Spleen (tissue), 11 donors: ENCODE measurements at regions not wholly inside any gene's neighbourhood (a gene's known extent, or its start where the extent isn't known, plus 50 kb on each side); places are given as distances from the start of the nearest gene placed in this dataset.

Experiments used
- DNase-seq: peaks from one replicate; pipeline ENCODE4 v3.0.0-alpha.2; 2020
- H3K27ac ChIP-seq, 8 donors: fragments of 200-600 bp; sonication (generic) in 7 of 8; 1 replicate in 4 of 8; 2 replicates in 4 of 8; pipeline versions ENCODE4 v1.5.0 to v1.8.0; 2016 to 2021; ENCODE audit warnings: inconsistent platforms in 4 of 8, mild to moderate bottlenecking in 4 of 8, moderate library complexity in 1 of 8
- H3K27me3 ChIP-seq, 7 donors: fragments of 200-600 bp; sonication (generic) in 6 of 7; replicated peaks in 1 of 7; 1 replicate in 4 of 7; 2 replicates in 3 of 7; pipeline versions ENCODE4 v1.5.0 to v1.8.0; 2016 to 2021; ENCODE audit warnings: inconsistent platforms in 3 of 7, mild to moderate bottlenecking in 1 of 7
- H3K36me3 ChIP-seq, 6 donors: fragments of 200-600 bp; sonication (generic) in 5 of 6; 1 replicate in 4 of 6; 2 replicates in 2 of 6; pipeline versions ENCODE4 v1.5.0 to v1.8.0; 2016 to 2021; ENCODE audit warnings: inconsistent platforms in 2 of 6
- H3K4me1 ChIP-seq, 6 donors: fragments of 200-600 bp; sonication (generic) in 5 of 6; 1 replicate in 3 of 6; 2 replicates in 3 of 6; pipeline versions ENCODE4 v1.5.0 to v1.8.0; 2016 to 2021; ENCODE audit warnings: inconsistent platforms in 3 of 6
- H3K4me3 ChIP-seq, 8 donors: fragments of 200-600 bp; sonication (generic) in 7 of 8; 1 replicate in 4 of 8; 2 replicates in 4 of 8; pipeline versions ENCODE4 v1.5.0 to v1.8.0; 2016 to 2021; ENCODE audit warnings: inconsistent platforms in 4 of 8, mild to moderate bottlenecking in 4 of 8, moderate library complexity in 2 of 8
- H3K9me3 ChIP-seq, 8 donors: fragments of 200-600 bp; sonication (generic) in 7 of 8; 1 replicate in 4 of 8; 2 replicates in 4 of 8; pipeline versions ENCODE4 v1.5.0 to v1.8.0; 2016 to 2021; ENCODE audit warnings: inconsistent platforms in 4 of 8
- POLR2A ChIP-seq, 3 donors: fragments of 450-650 bp; IDR thresholded peaks; one replicate each; pipeline ENCODE4 v1.5.1; 2017; ENCODE audit warnings: antibody characterized with exemption in 3 of 3, mild to moderate bottlenecking in 1 of 3
- POLR2AphosphoS5 ChIP-seq, 3 donors: sonication (generic); formaldehyde crosslinking; IDR thresholded peaks; one replicate each; pipeline ENCODE4 v1.5.1; 2017; ENCODE audit warnings: antibody characterized with exemption in 3 of 3
- WGBS, 5 donors: extraction: QIAGEN DNeasy Blood & Tissue Kit in 3 of 5; methylation state at CpG; one replicate each; pipeline versions ENCODE4 v1.1.5 to v1.1.7; 2013 to 2018; 5-methylcytosine and 5-hydroxymethylcytosine counted together
- intact Hi-C: fragments of 100-400 bp; cut with DNase I; formaldehyde crosslinking; loops from one replicate; pipeline ENCODE4 v1.15.0; 2023; ENCODE audit warnings: low total_unique reads
- TF ChIP-seq, protein P1 (sequence below), 11 experiments: fragments of 200-600 bp in 7 of 11; fragments of 450-650 bp in 4 of 11; sonication (generic) in 4 of 11; IDR thresholded peaks in 8 of 11; conservative IDR thresholded peaks in 3 of 11; 1 replicate in 7 of 11; 2 replicates in 4 of 11; pipeline versions ENCODE4 v1.4.0 to v1.8.0; 2016 to 2021; ENCODE audit warnings: antibody characterized with exemption in 11 of 11, inconsistent platforms in 4 of 11, mild to moderate bottlenecking in 1 of 11
- donor health status: healthy with polysubstance abuse.
- donor health status: DM: no; HTN: no; CAD: no; lungs with moderate emphysema.
- donor health status: DM: no; HTN: no; CAD: no.
- donor health status: Bipolar disorder and iron deficiency.
- donor health status: healthy.
- donor health status: DM: no; HTN: no; CAD: no.
- donor health status: DM: yes; HTN: yes; CAD: no.

DNA sequence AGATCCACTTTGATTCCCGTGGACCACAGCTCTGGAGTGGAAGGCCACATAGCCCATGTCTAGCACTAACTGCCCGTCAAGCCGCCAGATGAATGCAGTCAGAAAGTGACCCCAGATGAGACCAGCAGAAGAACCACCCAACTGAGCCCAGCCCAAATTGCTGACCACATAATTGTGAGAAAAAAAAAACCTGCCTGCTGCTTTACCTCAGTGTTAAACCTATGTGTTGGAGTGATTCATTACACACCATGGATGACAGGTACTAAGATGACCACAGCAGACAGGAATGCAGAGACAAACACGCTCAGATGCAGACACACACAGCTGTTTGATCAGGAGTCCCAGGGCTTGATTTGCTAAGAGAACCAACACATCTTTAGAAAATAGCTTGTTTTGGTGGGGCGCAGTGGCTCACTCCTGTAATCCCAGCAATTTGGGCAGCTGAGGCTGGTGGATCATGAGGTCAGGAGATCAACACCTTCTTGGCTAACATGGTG is 168.1 kb upstream of the PPP2R2D start:
- Histone ChIP-seq H3K27ac (no peak overlapping the region), H3K27me3 (peaks cover 0 to 11% (median 0%) of the 10 kb centered on the region in 7 donors), H3K9me3 (peaks cover 0 to 12% (median 0%) of the 10 kb centered on the region in 8 donors), H3K4me1 (peaks cover 0 to 3% (median 0%) of the 10 kb centered on the region in 6 donors), H3K36me3 (no peaks in the 10 kb centered on the region), H3K4me3 (no peak overlapping the region)
- intact Hi-C loops = no loop called here
- no peak for DNase-seq
- 87 to 97% (median 91%) methylated on average over 5 of the region's 5 CpGs for WGBS, 5 donors
- no peak for TF ChIP-seq POLR2A (IDR thresholded peaks at IDR 0.05)

DNA sequence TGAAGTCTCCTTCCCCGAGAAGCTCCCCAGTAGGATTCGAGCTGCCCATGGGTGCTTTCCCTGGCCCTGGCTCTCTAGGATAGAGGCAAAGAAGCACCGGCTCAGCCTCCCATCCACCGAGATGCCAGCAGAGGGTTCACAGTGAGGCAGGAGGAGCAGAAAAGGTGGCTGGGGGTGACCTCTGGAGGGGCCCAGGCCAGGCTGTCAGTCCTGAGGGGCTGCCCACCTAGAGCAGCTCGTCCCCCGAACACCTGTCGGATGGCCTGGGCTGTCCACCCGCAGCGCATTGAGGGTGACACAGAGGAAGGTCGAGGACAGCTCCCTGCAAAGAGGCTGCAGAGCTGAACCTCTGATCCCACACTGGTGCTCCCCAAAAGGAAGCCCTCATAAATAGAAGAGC is 167.2 kb upstream of the PPP2R2D start:
- WGBS, 5 donors = 80 to 92% (median 83%) methylated on average over 5 to 10 of the region's 10 CpGs
- Histone ChIP-seq H3K27ac (no peak overlapping the region), H3K4me3 (no peak overlapping the region), H3K9me3 (peaks cover 0 to 12% (median 0%) of the 10 kb centered on the region in 8 donors), H3K36me3 (no peaks in the 10 kb centered on the region), H3K4me1 (peaks cover 0 to 3% (median 0%) of the 10 kb centered on the region in 6 donors), H3K27me3 (peaks cover 0 to 20% (median 0%) of the 10 kb centered on the region in 7 donors)
- TF ChIP-seq, protein P1, sequence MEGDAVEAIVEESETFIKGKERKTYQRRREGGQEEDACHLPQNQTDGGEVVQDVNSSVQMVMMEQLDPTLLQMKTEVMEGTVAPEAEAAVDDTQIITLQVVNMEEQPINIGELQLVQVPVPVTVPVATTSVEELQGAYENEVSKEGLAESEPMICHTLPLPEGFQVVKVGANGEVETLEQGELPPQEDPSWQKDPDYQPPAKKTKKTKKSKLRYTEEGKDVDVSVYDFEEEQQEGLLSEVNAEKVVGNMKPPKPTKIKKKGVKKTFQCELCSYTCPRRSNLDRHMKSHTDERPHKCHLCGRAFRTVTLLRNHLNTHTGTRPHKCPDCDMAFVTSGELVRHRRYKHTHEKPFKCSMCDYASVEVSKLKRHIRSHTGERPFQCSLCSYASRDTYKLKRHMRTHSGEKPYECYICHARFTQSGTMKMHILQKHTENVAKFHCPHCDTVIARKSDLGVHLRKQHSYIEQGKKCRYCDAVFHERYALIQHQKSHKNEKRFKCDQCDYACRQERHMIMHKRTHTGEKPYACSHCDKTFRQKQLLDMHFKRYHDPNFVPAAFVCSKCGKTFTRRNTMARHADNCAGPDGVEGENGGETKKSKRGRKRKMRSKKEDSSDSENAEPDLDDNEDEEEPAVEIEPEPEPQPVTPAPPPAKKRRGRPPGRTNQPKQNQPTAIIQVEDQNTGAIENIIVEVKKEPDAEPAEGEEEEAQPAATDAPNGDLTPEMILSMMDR (IDR thresholded peaks at IDR 0.05 in 8 of 11, conservative IDR thresholded peaks at IDR 0.05 in 3 of 11) = no peak
- no peak for TF ChIP-seq POLR2AphosphoS5 (IDR thresholded peaks at IDR 0.05)
- TF ChIP-seq POLR2A (IDR thresholded peaks at IDR 0.05) = no peak
- intact Hi-C loops = no loop called here
- DNase-seq = peak; percentile 63

DNA sequence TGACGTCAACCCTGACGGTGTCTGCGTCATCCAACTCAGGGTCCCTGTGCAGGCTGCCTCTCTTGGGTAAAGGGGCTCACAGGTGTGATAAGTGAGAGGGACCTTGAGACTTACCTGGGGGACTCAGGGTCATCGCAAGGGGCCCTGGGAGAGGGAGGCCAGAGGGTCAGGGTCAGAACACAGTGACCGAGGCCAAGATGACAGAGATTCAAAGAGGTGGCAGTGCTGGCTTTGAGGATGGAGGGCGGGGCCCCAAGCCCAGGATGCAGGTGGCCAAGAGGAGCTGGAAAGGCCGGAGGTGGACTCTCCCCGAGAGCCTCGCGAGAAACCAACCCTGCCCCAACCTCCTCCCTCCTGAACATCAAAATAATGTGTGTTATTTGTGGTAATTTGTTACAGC is 165.2 kb upstream of the PPP2R2D start:
- Histone ChIP-seq H3K9me3 (peaks cover 0 to 19% (median 0%) of the 10 kb centered on the region in 8 donors), H3K36me3 (no peaks in the 10 kb centered on the region), H3K4me1 (no peaks in the 10 kb centered on the region), H3K4me3 (no peak overlapping the region), H3K27me3 (peaks cover 0 to 23% (median 0%) of the 10 kb centered on the region in 7 donors), H3K27ac (no peak overlapping the region)
- intact Hi-C loops = no loop called here
- 76 to 91% (median 85%) methylated on average over 10 of the region's 10 CpGs for WGBS, 5 donors
- TF ChIP-seq POLR2A (IDR thresholded peaks at IDR 0.05) (no peak), POLR2AphosphoS5 (IDR thresholded peaks at IDR 0.05) (no peak)
- TF ChIP-seq, protein P1 (IDR thresholded peaks at IDR 0.05 in 8 of 11, conservative IDR thresholded peaks at IDR 0.05 in 3 of 11) = no peak
- no peak for DNase-seq

DNA sequence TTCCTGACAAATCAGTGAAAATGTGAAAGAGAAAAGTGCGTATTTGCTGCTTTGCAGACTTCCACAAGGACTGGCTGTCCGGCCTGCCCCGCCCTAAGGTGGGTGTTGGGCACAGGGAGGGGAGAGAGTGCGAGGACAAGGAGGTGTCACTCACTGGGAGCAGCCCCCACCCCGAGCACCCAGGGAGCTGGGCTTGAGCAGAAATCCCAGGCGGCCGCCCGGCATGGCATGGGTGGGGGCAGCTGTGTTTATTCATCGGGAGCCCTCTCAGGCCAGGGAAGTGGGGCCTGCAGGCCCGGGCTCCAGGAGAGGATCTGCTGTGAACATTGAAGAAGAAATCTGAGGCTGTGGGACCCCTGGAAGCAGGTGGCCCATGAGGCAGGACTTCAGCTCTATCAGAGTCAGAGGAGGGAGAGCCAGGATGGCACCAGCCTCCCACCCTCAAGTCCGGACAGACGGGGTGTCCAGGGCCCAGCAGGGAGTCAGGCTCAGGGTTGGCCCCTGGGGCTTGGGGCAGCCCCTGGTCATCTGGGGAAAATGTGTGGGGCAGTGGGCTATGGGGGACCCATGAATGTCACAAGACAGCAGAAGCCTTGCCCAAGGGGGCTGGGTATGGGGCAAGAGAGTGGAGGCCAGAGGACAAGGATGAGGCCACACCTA is 164.4 kb upstream of the PPP2R2D start:
- Histone ChIP-seq H3K4me1 (no peaks in the 10 kb centered on the region), H3K4me3 (no peak overlapping the region), H3K27ac (no peak overlapping the region), H3K9me3 (peaks cover 0 to 19% (median 0%) of the 10 kb centered on the region in 8 donors), H3K27me3 (peaks cover 0 to 23% (median 0%) of the 10 kb centered on the region in 7 donors), H3K36me3 (no peaks in the 10 kb centered on the region)
- TF ChIP-seq POLR2A (IDR thresholded peaks at IDR 0.05) = no peak
- no peak for TF ChIP-seq POLR2AphosphoS5 (IDR thresholded peaks at IDR 0.05)
- TF ChIP-seq, protein P1 (IDR thresholded peaks at IDR 0.05 in 8 of 11, conservative IDR thresholded peaks at IDR 0.05 in 3 of 11) = no peak
- 86 to 93% (median 89%) methylated on average over 12 of the region's 12 CpGs for WGBS, 5 donors
- intact Hi-C loops = no loop called here
- peak; percentile 69 for DNase-seq
